DND-41 (cell line): ENCODE measurements at regions not wholly inside any gene's neighbourhood (a gene's known extent, or its start where the extent isn't known, plus 50 kb on each side); places are given as distances from the start of the nearest gene placed in this dataset.
"Not testable (repeated sequence)": the region's sequence is repeated elsewhere in the genome, so short reads cannot be mapped to it uniquely, and the experiment has no call there.

Source experiments
- ATAC-seq: fragments of 200-7000 bp; cut with Tn5 transposase; 3 replicates; pipeline ENCODE4 v1.9.1; 2021; ENCODE audit warnings: low read depth; ENCODE audit not compliant: insufficient read depth
- DNase-seq: peaks from one replicate; pipeline ENCODE4 v3.0.0-alpha.2; 2020
- H2AFZ ChIP-seq: 2 replicates; pipeline ENCODE4 v1.6.0; 2012; ENCODE audit warnings: low read depth, low read length
- H3K27ac ChIP-seq: 2 replicates; pipeline ENCODE4 v1.5.1; 2012; ENCODE audit warnings: low read length, inconsistent platforms
- H3K27me3 ChIP-seq: fragments of 200-600 bp; sonication (generic); 2 replicates; pipeline ENCODE4 v1.6.0; 2012; ENCODE audit warnings: low read length, mild to moderate bottlenecking, inconsistent platforms; ENCODE audit not compliant: insufficient read depth, poor library complexity
- H3K36me3 ChIP-seq: 2 replicates; pipeline ENCODE4 v1.5.1; 2012; ENCODE audit warnings: low read length, inconsistent platforms; ENCODE audit not compliant: insufficient read depth
- H3K4me1 ChIP-seq: 2 replicates; pipeline ENCODE4 v1.5.1; 2012; ENCODE audit warnings: mild to moderate bottlenecking, low read length; ENCODE audit not compliant: insufficient read depth
- H3K4me2 ChIP-seq: 2 replicates; pipeline ENCODE4 v1.6.0; 2012; ENCODE audit warnings: mild to moderate bottlenecking, moderate library complexity, low read length, inconsistent platforms; ENCODE audit not compliant: insufficient read depth
- H3K4me3 ChIP-seq, 2 experiments: fragments of 200-600 bp in 1 of 2; shearing (Covaris generic) in 1 of 2; 2 replicates each; pipeline ENCODE4 v1.5.1; 2012 to 2016; ENCODE audit warnings: inconsistent platforms in 2 of 2, low read length in 2 of 2, mild to moderate bottlenecking in 2 of 2, low read depth in 1 of 2, moderate library complexity in 1 of 2
- H3K79me2 ChIP-seq: 2 replicates; pipeline ENCODE4 v1.6.0; 2012; ENCODE audit warnings: low read length, inconsistent platforms; ENCODE audit not compliant: insufficient read depth
- H3K9ac ChIP-seq: 2 replicates; pipeline ENCODE4 v1.6.0; 2012; ENCODE audit warnings: low read depth, mild to moderate bottlenecking, inconsistent platforms, low read length, moderate library complexity
- H3K9me3 ChIP-seq: 2 replicates; pipeline ENCODE4 v1.5.1; 2012; ENCODE audit warnings: low read length, moderate library complexity, mild to moderate bottlenecking, inconsistent platforms; ENCODE audit not compliant: insufficient read depth, severe bottlenecking
- H4K20me1 ChIP-seq: 2 replicates; pipeline ENCODE4 v1.6.0; 2012; ENCODE audit warnings: low read length; ENCODE audit not compliant: insufficient read depth
- CTCF ChIP-seq: IDR thresholded peaks from 2 replicates; pipeline ENCODE4 v1.5.1; 2012; ENCODE audit warnings: borderline replicate concordance, low read length, moderate library complexity, mild to moderate bottlenecking; ENCODE audit not compliant: poor library complexity, severe bottlenecking; ENCODE audit errors: extremely low read depth
- EZH2 ChIP-seq: IDR thresholded peaks from 3 replicates; pipeline ENCODE4 v1.6.1; 2012; ENCODE audit warnings: borderline replicate concordance, low read depth, mild to moderate bottlenecking, moderate library complexity, low read length, inconsistent platforms; ENCODE audit not compliant: severe bottlenecking

DNA sequence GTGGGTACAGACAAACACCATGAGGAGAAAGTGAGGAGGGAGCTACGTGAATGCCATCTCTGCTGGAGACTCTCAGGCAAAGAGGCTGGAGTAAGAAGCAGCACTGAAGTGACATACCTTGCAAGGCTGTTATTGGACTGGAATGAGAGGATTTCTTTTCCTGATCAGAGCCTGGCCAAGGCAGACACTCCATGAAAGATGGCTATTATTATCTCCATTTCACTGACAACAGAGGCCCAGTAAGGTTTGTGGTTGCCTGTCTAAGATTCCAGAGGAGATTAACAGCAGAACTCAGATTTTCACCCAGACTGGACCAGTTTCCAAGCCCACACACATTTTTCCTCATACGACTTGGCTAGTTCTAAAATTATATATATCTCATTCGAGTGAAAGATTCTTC lies 162.0 kb upstream of the EOLA2 start:
- Histone ChIP-seq H3K27ac (no peak overlapping the region), H3K4me2 (no peak overlapping the region), H2AFZ (no peak overlapping the region), H3K4me1 (no peaks in the 10 kb centered on the region), H3K4me3 (no peak overlapping the region), H3K27me3 (no peaks in the 10 kb centered on the region), H3K79me2 (no peaks in the 10 kb centered on the region), H4K20me1 (no peaks in the 10 kb centered on the region), H3K9me3 (no peaks in the 10 kb centered on the region), H3K9ac (no peak overlapping the region), H3K36me3 (no peaks in the 10 kb centered on the region)
- DNase-seq (no peak), ATAC-seq (no peak)
- no peak for TF ChIP-seq EZH2

DNA sequence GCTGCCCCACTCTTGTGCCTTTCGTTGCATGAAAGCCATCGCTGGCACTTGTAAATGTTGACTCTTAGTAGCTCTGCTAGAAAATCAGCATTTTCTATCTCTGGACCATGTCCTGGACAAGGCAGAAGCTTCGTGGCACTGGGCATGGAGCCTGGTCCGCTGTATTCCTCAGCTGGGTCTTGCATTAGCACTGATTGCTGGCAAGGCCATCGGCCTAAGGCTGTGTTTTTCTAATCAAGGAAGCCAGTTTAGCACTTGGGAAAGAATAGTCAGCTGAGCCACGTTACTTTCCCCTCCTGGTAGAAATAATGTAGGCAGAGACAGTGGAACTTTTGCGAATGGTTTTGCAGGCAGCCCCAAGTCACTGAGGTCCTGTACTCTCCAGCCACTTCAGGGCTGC lies 180.2 kb upstream of the EOLA2 start:
- H3K4me3 ChIP-seq, result no peak overlapping the region

DNA sequence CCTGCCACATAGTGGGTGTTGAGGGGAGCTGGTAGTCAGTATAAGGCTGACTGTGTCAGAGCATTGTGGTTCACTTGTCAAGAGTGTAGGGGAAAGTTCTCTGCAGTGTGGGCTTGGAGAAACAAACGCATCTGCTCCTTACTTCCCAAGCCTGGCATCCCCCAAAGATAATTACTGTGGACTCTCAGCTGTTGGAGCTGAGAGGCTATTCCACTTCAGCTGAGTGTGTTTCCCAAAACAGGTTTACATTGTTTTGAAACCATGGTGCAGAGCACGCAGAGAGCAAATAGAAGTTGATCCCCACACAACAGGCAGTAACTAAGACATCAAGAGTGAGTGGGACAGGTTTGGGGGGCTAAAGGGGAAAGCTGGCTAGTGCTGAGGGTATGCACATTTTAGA lies 181.0 kb upstream of the EOLA2 start:
- TF ChIP-seq EZH2 (no peak), CTCF (no peak)
- ATAC-seq (no peak), DNase-seq (no peak)
- H3K27me3 ChIP-seq, result no peaks in the 10 kb centered on the region
- no peaks in the 10 kb centered on the region for H3K9me3 ChIP-seq
- no peak overlapping the region for H2AFZ ChIP-seq
- no peak overlapping the region for H3K4me2 ChIP-seq
- H3K27ac ChIP-seq, result no peak overlapping the region
- H3K9ac ChIP-seq, result no peak overlapping the region
- no peaks in the 10 kb centered on the region for H4K20me1 ChIP-seq
- H3K36me3 ChIP-seq, result no peaks in the 10 kb centered on the region
- H3K4me1 ChIP-seq, result no peaks in the 10 kb centered on the region
- H3K79me2 ChIP-seq, result no peaks in the 10 kb centered on the region
- H3K4me3 ChIP-seq, result no peak overlapping the region

More for the DNA sequence above, 180.2 kb upstream of the EOLA2 start:
- Histone ChIP-seq H3K36me3 (no peaks in the 10 kb centered on the region), H3K27ac (no peak overlapping the region), H3K79me2 (no peaks in the 10 kb centered on the region), H3K9ac (no peak overlapping the region), H3K9me3 (no peaks in the 10 kb centered on the region), H3K4me2 (no peak overlapping the region), H4K20me1 (no peaks in the 10 kb centered on the region), H3K27me3 (no peaks in the 10 kb centered on the region), H3K4me1 (no peaks in the 10 kb centered on the region), H2AFZ (no peak overlapping the region)
- TF ChIP-seq CTCF (no peak), EZH2 (no peak)
- ATAC-seq (no peak), DNase-seq (no peak)

GRCh38 chrX:150125045-150125444 lies 186.8 kb upstream of the EOLA2 start:
- not testable (repeated sequence) for H3K36me3 ChIP-seq, ATAC-seq, H4K20me1 ChIP-seq, H3K9me3 ChIP-seq, H3K4me1 ChIP-seq, H2AFZ ChIP-seq, H3K4me3 ChIP-seq, H3K79me2 ChIP-seq, H3K9ac ChIP-seq, H3K27ac ChIP-seq, H3K27me3 ChIP-seq, DNase-seq, H3K4me2 ChIP-seq

DNA sequence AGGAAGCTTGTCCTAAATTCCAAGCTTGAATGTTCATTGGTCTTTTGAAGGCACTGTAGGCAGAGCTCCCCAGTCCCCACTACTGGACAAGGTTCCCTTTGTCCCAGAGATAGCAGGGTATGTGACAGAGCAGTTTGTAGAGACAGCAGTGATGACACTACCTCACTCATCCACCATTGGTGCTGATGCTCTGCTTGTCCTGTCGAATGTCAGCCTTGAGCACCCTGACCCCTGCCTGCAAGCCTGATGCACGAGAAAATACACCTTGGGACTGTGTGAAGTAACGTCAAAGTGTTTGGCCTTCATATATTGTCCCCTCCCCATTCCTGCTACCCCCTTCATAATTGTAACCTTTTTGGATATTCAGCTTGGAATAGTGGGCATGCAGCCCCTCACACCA lies 188.9 kb upstream of the EOLA2 start:
- Histone ChIP-seq H3K79me2 (no peaks in the 10 kb centered on the region), H3K27me3 (no peaks in the 10 kb centered on the region)
- TF ChIP-seq EZH2 (no peak), CTCF (no peak)

More for the DNA sequence above, 188.9 kb upstream of the EOLA2 start:
- no peak overlapping the region for H2AFZ ChIP-seq
- no peaks in the 10 kb centered on the region for H3K9me3 ChIP-seq
- H3K9ac ChIP-seq, result no peak overlapping the region
- no peak overlapping the region for H3K4me2 ChIP-seq
- ATAC-seq (no peak), DNase-seq (no peak)
- H3K4me3 ChIP-seq, result no peak overlapping the region
- H3K4me1 ChIP-seq, result no peaks in the 10 kb centered on the region
- H3K36me3 ChIP-seq, result no peaks in the 10 kb centered on the region
- H3K27ac ChIP-seq, result no peak overlapping the region
- H4K20me1 ChIP-seq, result no peaks in the 10 kb centered on the region
